ELR (cell line): ENCODE measurements at regions not wholly inside any gene's neighbourhood (a gene's known extent, or its start where the extent isn't known, plus 50 kb on each side); places are given as distances from the start of the nearest gene placed in this dataset.

ENCODE experiments used
- DNase-seq: peaks from one replicate; pipeline ENCODE4 v3.0.0-alpha.2; 2015; ENCODE audit warnings: low read depth

DNA sequence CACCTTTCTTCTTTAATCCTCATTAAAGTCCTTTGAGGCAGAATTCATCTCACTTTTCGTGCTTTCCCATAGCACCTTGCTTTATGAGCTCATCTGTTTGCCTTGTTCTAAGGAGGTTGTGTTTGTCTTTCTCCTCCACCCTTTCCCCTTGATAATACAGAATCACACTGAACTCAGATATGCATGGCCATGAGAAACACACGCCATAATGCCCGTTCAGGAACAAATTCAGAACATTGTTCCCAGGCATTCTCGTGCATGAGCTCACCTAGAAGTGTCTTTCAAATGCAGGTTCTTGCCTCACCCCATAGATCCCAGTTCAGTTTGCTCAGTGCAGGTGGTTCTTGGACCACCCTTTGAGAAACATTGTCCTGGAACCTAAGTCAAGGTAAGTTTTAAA, 71.1 kb downstream of the TMEM114 start:
- DNase-seq: no peak

- no peak for DNase-seq
Measured at GRCh38 chr16:8517280-8517679, 73.0 kb downstream of the TMEM114 start.

DNA sequence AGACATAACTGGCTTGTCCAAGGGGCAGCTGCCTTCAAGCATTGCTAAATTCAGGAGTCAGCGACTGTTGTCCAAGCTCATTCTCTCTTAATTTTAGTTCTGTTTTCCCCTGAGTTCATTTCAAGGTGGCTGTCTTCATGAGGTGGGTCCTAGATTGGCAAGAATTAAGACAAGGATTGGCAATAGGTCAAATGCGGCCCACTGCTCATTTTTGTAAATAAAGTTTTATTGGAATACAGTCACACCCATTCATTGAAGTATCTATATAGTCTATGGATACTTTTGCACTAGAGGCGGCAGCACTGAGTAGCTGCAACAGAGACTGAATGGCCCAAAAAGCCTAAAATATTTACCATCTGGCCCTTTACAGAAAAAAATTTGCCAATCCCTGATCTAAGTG, 73.8 kb downstream of the TMEM114 start:
- no peak for DNase-seq

DNA sequence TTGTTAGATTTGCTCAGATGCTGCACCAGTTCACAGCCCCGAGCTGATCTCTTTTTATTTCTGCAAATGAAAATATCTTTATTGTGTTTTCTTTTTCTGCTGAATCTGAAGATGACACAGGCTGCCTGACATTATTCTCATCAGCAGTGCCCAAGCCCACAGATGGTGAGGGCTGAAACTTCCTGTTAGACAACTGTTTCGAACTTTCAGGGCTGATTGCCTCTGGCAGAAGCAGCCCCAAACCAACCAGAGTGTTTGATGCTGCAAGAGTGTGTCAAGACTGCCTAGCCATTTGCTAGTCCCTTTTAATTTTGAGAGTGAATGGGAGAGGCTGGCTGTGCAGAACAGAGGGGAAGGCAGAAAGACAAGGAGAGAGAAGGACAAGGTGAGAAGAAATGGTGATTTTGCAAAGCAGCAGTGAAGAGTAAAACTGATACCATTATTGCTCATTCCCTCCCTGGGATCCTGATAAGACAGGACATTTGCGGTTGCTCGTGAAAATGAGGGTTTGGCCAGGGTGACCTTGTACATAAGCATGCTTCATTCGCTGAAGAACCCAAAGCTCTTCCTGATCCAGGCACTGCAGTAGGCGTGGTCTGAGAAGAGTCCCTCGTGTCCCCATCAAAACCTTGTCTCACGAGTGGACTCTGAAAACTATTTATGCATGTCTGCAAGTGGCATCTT, 77.2 kb downstream of the TMEM114 start:
- DNase-seq: no peak

- no peak for DNase-seq
Measured at GRCh38 chr16:8511464-8511863, 78.8 kb downstream of the TMEM114 start.

GRCh38 chr16:8510160-8510559, 80.2 kb downstream of the TMEM114 start:
- DNase-seq: no peak

- no peak for DNase-seq
Measured at GRCh38 chr16:8505327-8505991, 84.9 kb downstream of the TMEM114 start.

- DNase-seq: no peak
Measured at GRCh38 chr16:8502446-8502845, 87.9 kb downstream of the TMEM114 start.

DNA sequence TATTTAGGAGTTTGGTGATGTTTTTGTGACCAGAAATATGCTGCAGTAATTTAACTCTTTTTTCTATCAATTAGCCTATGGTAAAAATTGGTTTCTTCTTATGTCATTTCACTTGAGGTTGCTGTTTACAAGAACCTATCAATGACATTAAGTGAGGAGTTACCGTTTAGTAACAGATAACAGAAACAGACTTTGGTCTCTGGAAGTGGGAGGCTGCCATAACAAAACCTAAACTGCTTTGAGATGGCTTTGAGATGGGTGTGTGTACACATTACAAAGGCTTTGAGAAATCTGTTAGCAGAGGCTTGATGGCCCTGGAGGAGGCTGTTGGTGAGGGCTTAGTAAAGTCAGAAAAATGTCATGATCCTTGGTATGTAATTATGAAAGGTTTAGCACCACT, 90.0 kb downstream of the TMEM114 start:
- no peak for DNase-seq

DNA sequence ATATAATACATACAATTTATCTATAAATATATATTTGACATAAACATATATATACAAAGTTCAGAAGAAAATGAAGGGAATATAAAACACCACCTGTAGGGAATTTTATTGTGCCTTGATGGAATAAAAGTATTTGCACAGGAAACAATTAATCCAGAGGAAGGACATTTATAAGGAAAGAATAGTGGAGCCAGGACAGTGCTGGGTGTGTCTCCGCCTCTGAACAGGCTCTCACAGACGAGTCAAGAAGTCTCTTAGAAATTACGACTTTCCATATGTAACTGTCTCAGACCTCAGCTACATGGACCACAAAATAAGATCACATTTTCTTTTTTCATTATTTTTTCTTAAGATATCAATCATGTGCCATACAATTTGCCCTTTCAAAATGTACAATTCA, 93.9 kb downstream of the TMEM114 start:
- no peak for DNase-seq

- no peak for DNase-seq
Measured at GRCh38 chr16:8493972-8494371, 96.3 kb downstream of the TMEM114 start.

GRCh38 chr16:8492690-8493089, 97.6 kb downstream of the TMEM114 start:
- no peak for DNase-seq

GRCh38 chr16:8489580-8489979, 100.7 kb downstream of the TMEM114 start:
- DNase-seq: no peak

GRCh38 chr16:8486985-8487384, 103.3 kb downstream of the TMEM114 start:
- no peak for DNase-seq

DNA sequence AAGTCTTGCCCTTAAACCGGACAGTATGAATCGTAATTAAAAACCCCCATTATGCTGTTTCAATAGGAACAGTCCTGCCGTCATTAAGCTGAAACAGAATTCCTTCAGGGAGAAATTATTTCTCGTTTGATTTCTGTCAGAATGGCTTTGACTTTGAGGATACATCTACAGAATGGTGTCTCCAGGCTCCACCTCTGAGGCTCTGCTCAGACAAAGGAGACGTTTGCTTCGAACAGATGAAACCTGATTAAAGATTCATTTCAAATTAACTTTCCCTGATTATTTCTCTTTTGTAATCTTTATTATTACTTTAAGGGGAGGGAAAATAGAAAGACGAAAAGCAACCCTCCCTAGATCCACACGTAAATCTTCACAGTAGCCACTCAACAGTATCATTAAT, 106.9 kb downstream of the TMEM114 start:
- no peak for DNase-seq

- no peak for DNase-seq
Measured at GRCh38 chr16:8481810-8482209, 108.5 kb downstream of the TMEM114 start.

DNA sequence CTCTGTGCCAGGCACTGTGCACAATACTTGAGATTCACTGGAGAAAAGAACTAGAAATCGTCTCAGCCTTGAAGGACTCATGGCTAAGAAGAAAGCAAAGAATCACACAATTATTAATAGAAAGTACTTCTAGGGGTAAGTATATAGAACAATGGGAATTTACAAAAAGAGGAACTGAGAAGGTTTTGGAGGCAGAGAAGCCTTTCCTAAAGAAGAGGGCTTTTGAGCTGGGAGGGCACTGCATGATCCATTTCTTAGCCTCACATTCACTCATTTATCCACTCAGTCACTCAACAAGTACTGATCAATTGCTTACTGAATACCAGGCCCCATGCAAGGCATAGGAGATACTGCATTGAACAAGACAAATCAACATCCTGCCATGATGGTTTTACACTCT, 113.5 kb downstream of the TMEM114 start:
- no peak for DNase-seq

- DNase-seq: no peak
Measured at GRCh38 chr16:8474587-8474986, 115.7 kb downstream of the TMEM114 start.

DNA sequence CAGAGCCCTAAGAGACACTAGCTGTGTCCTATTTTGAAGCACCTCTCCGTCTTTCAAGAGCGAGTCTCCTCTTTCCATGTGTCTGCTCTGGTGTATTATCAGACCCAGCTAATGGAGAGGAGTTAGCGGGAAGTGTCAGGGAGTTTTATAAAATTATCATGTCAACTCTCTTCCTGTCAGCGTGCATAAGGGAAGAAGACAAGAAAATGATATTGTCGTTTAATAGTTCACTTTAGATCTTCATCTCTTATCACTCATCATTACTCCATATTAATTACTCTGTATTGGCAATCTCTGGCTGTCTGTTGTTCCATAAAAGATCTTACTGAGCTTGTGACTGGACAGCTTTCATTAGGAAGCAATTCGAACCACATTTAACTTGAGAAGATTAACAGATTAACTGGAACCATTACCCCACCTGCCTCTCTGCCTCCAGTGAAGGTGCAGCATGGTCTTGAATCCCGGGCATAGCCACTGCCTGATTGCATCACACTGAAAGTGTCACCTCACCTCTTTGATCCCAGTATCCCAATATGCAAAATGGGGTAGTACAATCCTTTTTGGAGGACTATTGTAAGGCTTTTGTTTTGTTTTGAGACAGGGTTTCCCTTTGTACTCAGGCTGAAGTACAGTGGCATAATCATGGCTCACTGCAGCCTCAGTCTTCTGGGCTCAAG, 121.1 kb downstream of the TMEM114 start:
- DNase-seq: no peak

DNA sequence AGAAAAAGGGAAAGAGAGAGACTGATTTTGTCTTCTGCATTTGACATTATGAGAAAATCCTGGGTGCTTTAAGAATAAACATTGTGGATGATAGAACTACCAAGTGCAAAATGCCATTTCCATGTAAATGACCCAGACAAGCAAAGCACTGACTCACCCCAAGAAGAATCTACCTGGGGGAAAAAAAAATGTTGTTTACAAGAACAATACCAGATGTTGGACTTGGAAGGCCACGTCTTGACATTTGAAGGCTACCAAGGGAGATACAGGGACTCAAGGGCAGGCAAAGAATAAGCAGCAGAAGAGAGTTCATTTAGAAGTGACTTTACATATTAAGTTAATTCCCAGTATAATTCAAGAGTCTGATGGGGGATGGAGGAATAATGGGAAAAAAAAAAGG, 125.3 kb downstream of the TMEM114 start:
- DNase-seq: no peak

GRCh38 chr16:8459085-8459733, 131.1 kb downstream of the TMEM114 start:
- no peak for DNase-seq

GRCh38 chr16:8458481-8459046, 131.7 kb downstream of the TMEM114 start:
- no peak for DNase-seq

DNA sequence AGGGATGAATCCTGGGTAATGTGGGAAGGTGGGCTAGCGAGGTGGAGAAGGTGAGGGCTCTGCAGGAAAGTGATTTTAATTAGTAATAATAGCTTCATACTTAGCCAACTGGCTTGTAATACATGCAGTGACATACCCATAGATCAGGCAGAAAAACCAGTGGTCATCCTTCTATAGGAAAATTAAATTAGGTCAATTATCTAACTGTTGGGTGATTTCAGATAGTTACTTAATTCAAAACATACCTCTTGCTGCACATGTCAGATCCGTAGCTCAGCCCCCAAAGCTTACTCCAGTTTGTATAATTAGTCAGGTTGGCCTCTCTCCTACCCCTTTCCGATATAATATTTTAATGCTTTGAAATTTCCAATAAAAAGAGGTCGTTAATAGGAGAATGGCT, 137.0 kb downstream of the TMEM114 start:
- no peak for DNase-seq
